TTC549 (cell line): ENCODE measurements at regions not wholly inside any gene's neighbourhood (a gene's known extent, or its start where the extent isn't known, plus 50 kb on each side); places are given as distances from the start of the nearest gene placed in this dataset.

Experiments used
- FAIRE-seq: peaks from 2 replicates; lab custom pipeline; 2012; peaks lifted over from hg19 to GRCh38; lab: Jason Lieb, UNC

- no peak for FAIRE-seq
Measured at GRCh38 chr6:165949324-165949723, 218.3 kb downstream of the TBXT start.

- FAIRE-seq: no peak
Measured at GRCh38 chr6:165944002-165944466, 223.6 kb downstream of the TBXT start.

GRCh38 chr6:165941786-165942185 is 225.9 kb downstream of the TBXT start:
- FAIRE-seq: no peak

- no peak for FAIRE-seq
Measured at GRCh38 chr6:165941249-165941775, 226.3 kb downstream of the TBXT start.

- FAIRE-seq: no peak
Measured at GRCh38 chr6:165940366-165940765, 227.3 kb downstream of the TBXT start.

- FAIRE-seq: no peak
Measured at GRCh38 chr6:165939601-165940290, 227.9 kb downstream of the TBXT start.

- FAIRE-seq: no peak
Measured at GRCh38 chr6:165939047-165939446, 228.6 kb downstream of the TBXT start.

GRCh38 chr6:165937564-165938358 is 229.9 kb downstream of the TBXT start:
- no peak for FAIRE-seq

- no peak for FAIRE-seq
Measured at GRCh38 chr6:165936660-165937059, 231.0 kb downstream of the TBXT start.

- no peak for FAIRE-seq
Measured at GRCh38 chr6:165936096-165936495, 231.6 kb downstream of the TBXT start.

GRCh38 chr6:165931675-165932074 is 236.0 kb downstream of the TBXT start:
- FAIRE-seq: no peak

GRCh38 chr6:165930668-165931214 is 236.9 kb downstream of the TBXT start:
- no peak for FAIRE-seq

GRCh38 chr6:165929607-165930006 is 238.0 kb downstream of the TBXT start:
- FAIRE-seq: no peak

GRCh38 chr6:165926378-165926777 is 241.3 kb downstream of the TBXT start:
- no peak for FAIRE-seq

- no peak for FAIRE-seq
Measured at GRCh38 chr6:165925474-165926156, 242.0 kb downstream of the TBXT start.

- FAIRE-seq: no peak
Measured at GRCh38 chr6:165922309-165922794, 245.3 kb downstream of the TBXT start.

- FAIRE-seq: no peak
Measured at GRCh38 chr6:165920896-165921671, 246.6 kb downstream of the TBXT start.

- FAIRE-seq: no peak
Measured at GRCh38 chr6:165917576-165917975, 250.1 kb downstream of the TBXT start.

- no peak for FAIRE-seq
Measured at GRCh38 chr6:165915022-165915770, 252.2 kb upstream of the PDE10A start.

- no peak for FAIRE-seq
Measured at GRCh38 chr6:165913676-165914570, 250.9 kb upstream of the PDE10A start.
